CD1c-positive myeloid dendritic cell (primary cell): ENCODE measurements at regions not wholly inside any gene's neighbourhood (a gene's known extent, or its start where the extent isn't known, plus 50 kb on each side); places are given as distances from the start of the nearest gene placed in this dataset.

Experiments
- DNase-seq: peaks from one replicate; pipeline ENCODE4 v3.0.0-alpha.2; 2016; ENCODE audit errors: extremely low spot score

DNA sequence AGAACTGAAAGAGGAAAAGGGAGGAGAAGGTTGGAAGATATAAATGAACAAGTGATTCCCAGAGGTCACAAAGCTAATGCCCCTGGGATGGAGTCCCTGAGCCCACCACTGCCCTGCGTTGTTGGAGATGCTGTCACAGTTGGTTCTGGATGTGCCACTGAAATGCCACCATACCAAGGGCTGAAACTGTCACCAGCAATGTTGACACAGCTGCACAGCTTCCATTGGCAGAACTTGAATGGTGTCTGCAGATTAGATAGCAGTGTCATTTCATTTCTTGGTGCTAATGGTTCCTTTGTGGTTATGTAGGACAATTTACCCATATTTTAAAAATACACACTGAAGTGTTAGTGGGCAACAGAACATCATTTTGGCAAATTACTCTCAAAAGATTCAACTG, 120.7 kb downstream of the TBXT start:
- DNase-seq, result no peak

DNA sequence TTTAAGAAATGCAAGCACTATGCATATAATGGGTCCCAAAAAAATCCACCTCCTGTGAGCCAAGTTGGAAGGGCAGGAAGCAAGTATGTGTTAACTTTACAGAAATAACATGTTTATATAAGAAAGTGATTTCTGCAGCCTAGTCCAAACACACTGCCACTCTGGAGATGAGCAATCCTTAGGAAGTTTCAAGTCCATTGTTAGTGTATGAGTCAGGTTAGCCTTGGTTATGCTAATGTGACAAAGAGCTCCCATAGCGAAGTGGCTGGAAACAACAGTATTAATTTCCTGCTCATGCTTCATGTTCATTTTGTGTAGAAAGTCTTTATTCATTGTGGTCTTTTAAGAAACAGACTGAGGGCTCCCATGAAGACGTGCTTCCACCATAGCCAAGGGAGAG, 121.4 kb downstream of the TBXT start:
- no peak for DNase-seq

DNA sequence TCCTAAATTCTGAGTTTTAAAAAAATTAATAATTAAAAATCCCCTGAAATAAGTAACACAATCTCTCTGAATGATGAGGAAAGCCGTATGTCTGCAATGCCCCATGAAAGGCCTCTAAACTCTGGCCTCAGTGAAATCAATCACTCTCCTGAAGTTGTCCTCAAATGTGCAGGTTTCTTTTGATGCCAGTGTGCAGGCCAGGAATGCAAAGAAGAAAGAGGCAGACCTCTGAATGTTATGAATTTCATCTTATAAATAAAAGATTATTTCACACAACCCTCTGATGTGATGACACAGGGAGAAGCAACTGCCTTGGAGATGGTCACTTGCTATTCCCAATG, 121.8 kb downstream of the TBXT start:
- DNase-seq, result no peak

DNA sequence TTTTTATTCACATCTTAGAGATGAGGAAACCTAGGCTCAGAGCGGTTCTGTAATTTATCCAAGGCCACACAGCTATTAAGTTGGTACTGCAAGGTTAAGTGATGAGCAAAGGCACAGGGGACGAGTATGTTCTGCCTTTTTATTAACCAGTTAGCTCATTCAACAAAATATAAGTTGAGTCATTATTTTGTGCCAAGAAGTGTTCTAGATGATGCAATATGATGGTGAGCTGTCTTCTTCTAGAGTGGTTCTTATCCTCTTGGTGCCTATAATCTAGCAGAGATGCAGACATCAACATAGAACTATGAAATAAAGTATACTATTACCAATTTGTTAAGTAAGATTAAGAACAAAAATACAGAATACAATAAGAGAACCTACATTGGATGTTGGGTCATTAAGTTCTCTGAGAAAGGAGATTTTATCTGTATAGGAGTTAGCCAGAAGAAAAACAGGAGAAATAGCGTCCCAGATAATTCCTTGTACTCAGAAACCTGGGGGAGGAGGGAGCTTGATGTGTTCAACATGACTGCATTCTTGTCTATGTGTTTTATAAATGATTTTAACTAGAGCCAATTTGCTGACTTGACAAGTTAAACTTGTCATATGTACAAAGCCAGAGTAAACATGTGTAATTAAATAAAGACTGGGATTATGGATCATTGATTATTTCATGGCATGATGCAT, 122.3 kb downstream of the TBXT start:
- no peak for DNase-seq

DNA sequence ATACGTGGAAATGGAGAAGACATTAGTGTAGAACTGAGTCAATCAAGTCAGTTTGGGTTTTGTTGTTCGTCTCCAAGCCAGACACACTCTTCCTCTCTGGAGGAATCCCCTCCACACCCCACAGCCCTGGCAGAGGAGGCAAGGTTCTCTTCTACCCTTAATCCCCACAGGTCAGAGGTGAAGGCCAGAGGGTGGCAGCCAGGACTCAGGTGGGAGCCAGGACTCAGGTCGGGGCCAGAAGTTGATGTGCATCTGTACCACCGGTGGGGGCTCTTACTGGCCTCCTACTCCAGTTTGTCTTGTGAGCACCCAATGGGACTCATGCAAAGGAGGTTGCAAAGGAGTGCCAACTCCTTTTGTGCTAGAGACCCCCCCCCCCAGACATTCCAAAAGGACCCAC, 126.4 kb downstream of the TBXT start:
- DNase-seq, result no peak

DNA sequence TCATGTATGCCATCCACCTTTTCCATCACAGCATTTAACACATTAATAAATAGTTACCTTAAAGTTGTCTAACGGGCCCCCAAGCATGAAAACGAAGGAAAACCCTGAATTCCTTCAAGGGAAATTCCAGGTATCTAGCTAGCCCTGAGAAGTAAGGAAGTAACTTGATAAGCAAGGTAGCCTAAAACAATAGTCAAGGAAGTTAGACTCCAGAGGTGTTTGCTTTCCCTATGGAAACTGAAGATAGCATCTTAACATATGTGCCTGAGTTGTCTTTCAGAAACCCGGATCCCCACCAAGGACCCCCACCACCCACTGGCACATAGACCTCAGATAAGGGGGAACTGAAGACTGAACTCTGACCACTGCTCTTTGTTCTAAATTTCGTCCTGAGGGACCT, 127.4 kb downstream of the TBXT start:
- DNase-seq, result no peak

DNA sequence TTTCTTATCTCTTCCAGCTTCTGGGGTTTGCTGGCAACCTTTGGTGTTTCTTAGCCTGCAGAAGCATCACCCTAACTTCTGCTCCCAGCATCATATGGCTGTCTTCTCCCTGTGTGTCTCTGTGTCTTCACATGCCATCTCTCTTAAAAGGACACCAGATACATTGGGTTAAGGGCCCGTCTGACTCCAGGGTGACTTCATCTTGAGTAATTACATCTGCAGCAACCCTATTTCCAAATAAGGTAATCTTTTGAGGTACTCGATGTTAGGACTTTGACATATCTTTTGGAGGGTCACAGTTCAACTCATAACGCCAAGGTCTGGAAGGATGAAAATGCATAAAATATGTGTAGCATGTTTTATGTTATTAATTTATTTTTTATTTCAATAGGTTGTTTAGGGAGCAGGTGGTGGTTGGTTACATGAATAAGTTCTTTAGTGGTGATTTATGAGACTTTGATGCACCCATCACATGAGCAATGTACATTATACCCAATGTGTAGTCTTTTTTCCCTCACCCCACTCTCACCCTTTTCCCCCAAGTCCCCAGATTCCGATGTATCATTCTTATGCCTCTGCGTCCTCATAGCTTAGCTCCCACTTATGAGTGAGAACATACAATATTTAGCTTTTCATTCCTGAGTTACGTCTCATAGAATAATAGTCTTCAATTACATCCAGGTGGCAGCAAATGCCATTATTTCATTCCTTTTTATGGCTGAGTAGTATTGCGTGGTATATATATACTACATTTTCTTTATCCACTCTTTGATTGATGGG, 131.1 kb downstream of the TBXT start:
- DNase-seq, result no peak

DNA sequence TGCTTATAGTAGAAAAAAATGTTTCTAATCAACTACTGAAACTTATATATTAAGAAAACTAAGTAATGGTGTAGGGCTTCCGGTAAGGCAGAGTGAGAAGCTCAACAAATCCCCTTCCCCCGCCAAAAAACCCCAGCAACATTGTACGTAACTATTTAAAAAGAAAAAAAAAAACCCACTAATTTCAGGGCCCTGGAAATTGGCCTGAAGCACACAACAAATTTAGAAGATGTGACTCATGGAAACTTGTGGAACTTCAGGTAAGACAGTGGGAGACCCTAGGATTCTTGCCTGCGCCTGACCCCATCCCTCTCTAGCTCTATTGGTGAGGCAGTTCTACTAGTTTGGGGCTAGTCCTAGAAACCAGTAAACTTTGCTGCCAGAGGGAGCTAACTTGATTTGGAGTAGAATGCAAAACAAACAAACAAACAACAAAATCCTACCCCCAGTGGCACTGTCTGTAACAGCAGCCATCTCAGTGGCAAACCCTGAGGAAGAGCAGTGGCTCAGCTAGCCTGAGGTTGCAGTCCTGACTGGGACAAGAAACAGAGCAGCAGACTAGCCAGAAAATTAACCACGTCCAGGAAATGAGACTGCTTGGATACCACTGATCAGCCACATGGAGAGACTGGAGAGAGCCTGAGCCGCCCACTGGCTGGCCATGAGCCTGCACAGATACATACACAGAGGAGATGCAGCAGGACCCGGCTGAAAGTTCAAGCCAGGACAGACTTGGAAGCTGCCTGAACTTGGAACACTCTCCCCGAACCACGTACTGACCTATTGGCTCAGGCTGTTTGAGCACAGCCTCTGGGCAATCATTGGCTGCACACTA, 135.1 kb downstream of the TBXT start:
- no peak for DNase-seq

DNA sequence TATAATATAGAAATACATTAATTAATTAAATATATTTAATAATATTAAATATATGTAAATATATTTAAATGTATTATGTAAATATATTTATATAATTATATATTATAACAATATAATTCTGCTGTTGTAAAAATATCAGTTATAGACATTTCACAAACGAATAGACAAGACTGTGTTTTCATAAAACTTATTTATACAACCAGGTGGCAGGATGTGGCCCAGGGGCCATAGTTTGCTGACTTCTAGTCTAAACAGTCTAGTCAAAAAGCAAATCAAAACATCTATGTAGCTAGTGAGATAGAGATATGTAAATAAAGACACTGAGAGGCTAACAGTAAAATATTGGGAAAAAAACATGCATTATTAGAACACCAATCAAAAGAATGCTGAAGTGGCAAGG, 136.4 kb downstream of the TBXT start:
- no peak for DNase-seq

DNA sequence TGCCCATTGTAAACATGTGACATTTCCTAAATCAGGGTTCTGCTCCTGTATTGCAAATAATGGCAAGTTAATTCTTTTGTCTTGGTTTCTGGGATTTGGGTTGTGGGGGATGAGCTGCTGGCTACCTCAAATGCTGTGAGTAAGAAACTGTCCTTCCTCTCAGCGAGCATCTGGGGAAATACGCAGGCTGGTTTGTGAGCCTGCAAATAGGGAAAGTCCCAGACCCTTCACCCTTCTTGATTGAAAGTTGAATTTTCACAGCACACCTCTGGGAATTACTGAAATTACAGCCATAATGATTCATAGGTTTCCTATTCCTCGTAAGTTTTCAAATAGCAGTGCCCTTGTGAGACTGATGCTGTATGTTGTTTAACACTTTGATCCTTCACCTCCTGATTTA, 138.1 kb downstream of the TBXT start:
- no peak for DNase-seq

DNA sequence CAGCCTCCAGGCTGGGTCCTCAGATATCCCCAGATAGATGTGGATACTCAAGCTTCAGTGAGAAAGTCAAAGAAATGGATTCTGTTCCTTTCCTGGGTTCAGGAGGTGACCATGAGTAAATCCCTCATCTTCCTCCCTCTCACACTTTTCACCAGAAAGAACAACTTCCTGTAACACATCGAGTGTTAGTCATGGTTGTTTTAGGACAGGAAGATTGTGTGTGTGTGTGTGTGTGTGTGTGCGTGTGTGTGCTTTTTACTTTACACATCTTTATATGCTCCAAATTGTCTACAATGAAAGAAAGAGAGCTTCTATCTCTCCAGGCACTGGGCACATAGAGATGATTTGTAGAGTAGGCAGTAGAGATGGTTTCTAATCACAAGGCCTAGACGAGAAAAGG, 139.9 kb downstream of the TBXT start:
- DNase-seq, result no peak

DNA sequence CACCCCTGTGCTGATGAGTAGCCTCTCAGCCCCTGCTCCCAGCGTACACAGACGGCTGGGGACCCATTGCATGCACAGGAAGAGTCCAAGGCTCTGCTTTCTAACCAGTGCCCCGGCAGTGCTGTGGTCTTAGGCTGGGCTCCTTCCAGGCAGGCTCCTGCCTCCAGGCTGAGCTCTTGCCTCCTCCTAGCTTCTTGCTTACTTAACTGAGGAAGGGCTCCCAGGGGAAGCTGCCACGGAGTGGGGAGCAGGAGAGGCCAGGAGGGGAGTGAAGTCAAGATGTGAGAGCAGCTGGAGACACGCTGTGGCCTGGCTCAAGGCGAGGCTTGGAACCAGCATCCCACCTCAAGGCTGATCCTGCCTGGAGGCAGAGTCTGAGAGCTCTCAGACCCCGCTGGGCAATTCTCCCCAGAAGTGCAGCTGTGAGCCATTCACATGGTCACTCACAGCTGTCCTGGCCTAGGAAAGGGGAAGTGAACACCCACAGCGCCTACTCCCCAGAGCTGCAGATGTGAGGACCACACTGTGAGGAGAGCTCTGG, 141.0 kb downstream of the TBXT start:
- DNase-seq, result no peak

DNA sequence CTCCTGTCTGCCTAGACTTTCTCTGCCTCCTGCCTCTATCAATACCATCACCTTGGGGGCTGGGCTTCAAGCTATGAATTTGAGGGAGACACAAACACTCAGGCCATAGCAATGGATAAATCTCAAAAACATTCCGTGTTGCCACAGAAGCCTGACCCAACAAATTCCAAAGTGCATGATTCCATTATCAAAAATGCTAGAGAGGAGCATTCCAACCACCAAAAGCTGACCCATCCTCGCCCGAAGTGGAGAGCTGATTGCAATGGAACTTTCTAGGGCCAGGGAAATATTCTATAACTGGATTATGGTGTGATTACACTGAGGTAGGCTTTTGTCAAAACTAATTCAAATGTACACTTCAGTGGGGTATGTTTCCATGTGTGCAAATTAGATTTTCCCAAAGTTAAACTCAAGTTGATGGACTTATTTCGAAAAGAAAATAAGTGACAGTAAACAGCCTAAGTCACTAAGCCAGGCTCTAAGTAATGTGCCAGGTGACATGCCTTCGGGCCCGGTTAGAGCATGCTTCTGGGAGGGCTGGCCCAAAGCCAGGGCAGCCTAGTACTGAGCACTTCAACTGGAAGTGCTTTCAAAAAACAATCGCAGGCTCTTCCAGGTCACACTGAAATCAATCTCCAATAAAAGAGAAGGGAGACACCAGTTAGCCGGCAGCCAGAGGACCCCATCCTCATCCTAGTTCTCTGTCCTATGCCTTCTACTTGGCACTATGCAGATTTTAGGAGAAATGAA, 142.3 kb downstream of the TBXT start:
- no peak for DNase-seq

DNA sequence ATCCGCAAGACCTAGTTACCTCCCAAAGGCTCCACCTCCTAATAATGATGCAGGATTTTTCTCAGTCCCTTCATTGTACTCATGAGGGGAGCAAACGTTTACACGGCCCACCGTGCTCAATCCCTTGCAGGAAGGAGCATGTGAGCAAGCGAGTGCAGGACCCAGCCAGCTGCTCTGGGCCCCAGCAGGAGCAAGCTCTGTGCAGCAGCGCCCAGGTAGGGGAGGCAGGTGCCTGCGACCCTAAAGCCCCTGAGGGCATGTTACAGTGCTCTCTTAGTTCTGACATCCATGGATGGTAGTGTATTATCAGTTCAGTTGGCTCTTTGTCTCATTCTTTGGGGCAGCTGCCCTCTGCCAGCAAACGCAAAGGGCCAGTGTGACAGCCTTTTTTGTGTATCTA, 143.4 kb downstream of the TBXT start:
- no peak for DNase-seq

DNA sequence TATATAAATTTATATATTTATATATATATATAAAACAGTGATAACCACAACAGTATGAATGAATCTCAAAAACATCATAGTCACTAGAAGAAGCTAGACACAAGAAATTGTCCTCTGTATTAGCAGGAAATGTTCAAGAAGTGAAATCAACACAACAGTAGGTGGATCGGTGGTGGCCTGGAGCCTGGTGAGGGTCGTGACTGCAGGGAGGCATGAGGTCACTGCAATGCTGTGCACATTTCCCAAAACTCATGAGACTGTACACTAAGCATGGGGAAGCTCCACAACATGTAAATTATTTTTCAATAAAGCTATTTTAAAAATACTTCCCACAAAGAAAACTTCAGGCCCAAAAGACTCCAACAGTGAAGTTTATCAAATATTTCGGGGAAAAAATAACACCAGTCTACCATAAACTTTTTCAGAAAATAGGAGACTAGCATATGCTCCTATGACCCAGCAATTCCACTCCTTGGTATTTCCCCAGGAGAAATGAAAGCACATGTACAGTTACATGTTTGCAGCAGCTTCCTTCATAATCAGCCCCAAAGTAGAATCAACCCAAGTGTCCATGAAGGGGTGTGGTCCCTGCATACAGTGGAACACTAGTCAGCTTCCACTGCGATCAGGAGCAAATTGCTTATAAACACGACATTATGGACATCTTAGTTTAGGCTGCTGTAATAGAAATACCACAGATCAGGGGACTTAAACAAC, 144.2 kb downstream of the TBXT start:
- DNase-seq, result no peak

DNA sequence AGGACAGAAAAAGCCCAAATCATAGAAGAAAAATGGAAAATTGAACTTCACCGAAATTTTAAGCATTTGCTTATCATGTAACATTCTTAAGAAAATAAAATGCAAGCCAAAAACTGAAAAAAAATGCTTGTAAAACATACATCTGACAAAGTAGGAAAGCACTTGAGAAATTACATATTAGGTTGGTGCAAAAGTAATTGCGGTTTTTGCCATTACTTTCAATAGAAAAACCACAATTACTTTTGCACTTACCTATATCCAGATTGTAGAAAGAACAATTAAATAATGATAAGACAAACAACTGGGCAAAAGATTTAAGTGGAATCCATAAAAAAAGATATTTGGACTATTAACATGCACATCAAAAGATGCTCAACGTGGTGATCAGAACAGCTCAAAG, 146.2 kb downstream of the TBXT start:
- no peak for DNase-seq

DNA sequence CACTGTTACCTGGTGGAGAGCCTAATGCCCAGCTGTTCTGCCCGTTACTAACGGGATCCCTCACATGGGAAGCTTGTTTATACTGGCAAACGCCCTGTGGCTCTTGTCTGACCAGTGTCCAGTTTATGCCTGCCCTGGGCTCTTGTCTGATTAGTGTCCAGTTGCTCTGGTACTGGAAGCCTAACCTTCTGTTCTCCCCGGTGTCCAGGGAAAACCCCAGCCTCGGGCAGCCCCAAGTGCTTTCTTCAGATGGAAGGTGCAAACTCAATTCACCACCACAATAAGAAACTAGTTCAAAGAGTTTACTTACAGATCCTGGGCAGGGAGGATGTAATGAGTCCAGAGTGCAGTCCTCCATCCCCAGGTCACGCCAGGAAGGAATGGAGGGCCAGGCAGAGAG, 148.4 kb downstream of the TBXT start:
- DNase-seq, result no peak

DNA sequence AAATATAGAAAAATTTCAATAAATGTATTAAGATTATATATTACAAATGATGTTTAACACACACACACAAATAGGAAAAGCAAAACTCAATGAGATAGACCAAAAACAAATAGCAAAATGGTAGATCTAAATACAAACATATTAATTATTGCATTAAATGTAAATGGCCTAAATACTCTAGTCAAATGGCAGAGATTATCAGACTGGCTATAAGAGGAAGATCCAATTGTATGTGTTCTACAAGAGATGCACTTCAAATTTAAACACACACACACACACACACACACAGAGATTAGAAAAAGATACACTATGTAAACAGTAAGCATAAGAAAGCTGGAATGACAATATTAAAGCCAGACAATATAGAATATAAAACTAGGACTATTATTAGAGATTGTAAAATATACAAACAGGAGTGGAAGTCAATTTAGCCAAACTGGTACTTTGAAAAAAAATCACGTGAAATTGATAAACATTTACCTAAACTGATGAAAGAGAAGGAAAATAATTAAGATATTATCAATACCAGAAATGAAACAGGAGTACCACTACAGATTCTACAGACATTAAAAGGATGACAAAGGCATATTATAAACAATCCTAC, 150.5 kb downstream of the TBXT start:
- DNase-seq, result no peak

DNA sequence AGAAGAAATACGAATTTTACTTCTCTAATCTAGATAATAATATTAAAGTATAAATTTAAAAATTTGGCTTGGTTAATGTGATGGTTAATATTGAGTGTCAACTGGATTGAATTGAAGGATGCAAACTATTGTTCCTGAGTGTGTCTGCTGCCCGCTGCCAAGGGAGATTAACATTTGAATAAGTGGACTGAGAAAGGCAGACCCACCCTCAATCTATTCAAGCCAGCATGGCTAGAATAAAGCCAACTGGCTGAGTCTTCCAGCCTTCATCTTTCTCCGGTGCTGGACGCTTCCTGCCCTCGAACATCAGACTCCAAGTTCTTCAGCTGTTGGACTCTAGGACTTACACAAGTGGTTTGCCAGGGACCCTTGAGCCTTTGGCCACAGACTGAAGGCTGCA, 152.7 kb downstream of the TBXT start:
- DNase-seq, result no peak

DNA sequence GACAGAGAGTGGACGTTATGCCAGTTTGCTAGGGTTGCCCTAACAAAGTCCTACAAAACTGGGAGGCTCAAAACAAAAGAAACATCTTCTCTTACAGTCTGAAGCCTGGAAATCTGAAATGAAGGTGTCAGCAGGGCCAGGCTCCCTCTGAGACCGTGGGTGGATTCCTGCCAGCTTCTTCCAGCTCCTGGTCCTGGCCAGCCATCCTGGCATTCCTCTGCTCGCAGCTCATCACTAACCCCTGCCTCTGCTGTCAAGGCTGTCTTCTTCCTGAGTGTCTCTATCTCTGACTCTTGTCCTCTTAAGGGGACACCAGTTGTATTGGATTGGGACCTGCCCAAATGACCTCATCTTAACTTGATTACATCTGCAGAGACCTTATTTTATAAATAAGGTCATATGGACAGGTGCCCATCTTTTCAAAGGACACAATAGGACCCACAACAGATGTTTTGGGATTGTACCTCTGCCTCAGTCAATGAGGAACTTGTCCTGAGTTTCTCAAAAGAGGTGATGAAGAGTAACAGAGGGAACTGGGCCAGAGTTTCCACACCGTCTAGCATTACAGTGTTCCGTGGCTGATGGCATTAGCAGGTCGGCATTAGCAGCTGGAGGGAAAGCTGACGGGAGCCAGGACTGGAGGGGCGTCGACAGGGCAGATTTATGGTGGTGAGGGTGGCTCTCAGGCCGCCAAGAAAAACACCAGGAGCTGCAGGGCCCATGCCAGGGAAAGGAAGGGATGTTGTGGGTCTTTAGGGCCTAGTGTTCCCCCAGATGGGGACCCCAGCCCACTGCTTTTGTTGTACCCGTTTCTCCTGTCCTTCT, 157.3 kb downstream of the TBXT start:
- DNase-seq, result no peak
